CD4-positive, CD25-positive, alpha-beta regulatory T cell (primary cell): ENCODE measurements at regions not wholly inside any gene's neighbourhood (a gene's known extent, or its start where the extent isn't known, plus 50 kb on each side); places are given as distances from the start of the nearest gene placed in this dataset.

Source experiments
- ATAC-seq, 2 donors: fragments of 150-1000 bp; cut with Tn5 transposase; one replicate each; pipeline ENCODE4 v1.10.0; 2021; ENCODE audit warnings: low read depth in 2 of 2, moderate number of reproducible peaks in 2 of 2, moderate library complexity in 1 of 2
- DNase-seq, 3 donors: peaks; one replicate each; pipeline versions ENCODE4 v3.0.0 to v3.0.0-alpha.2; 2012 to 2022; ENCODE audit warnings: mixed read lengths in 1 of 3
- H3K27ac ChIP-seq: one replicate; pipeline ENCODE4 v1.7.0; 2013; ENCODE audit warnings: mild to moderate bottlenecking, low read length; ENCODE audit not compliant: insufficient read depth, poor library complexity, severe bottlenecking
- H3K27me3 ChIP-seq: one replicate; pipeline ENCODE4 v1.7.0; 2013; ENCODE audit warnings: low read length; ENCODE audit not compliant: control insufficient read depth, insufficient read depth
- H3K36me3 ChIP-seq: one replicate; pipeline ENCODE4 v1.7.0; 2013; ENCODE audit warnings: mild to moderate bottlenecking, low read length, moderate library complexity; ENCODE audit not compliant: control insufficient read depth, insufficient read depth
- H3K4me1 ChIP-seq: 2 replicates; pipeline ENCODE4 v1.7.0; 2013; ENCODE audit warnings: mild to moderate bottlenecking, low read length; ENCODE audit not compliant: insufficient read depth, control insufficient read depth, poor library complexity, severe bottlenecking
- H3K4me3 ChIP-seq: one replicate; pipeline ENCODE4 v1.7.0; 2013; ENCODE audit warnings: low read depth, mild to moderate bottlenecking, low read length, moderate library complexity
- H3K9me3 ChIP-seq, 2 experiments: 1 replicate in 1 of 2; 2 replicates in 1 of 2; pipeline ENCODE4 v1.7.0; 2013; ENCODE audit warnings: low read length in 2 of 2, mild to moderate bottlenecking in 1 of 2, moderate library complexity in 1 of 2; ENCODE audit not compliant: control insufficient read depth in 2 of 2
- H3K27ac Mint-ChIP-seq, 3 donors: one replicate each; pipeline ENCODE4 v1.8.0; 2020 to 2022; ENCODE audit warnings: mild to moderate bottlenecking in 3 of 3, mixed read lengths in 3 of 3, moderate library complexity in 2 of 3
- H3K27me3 Mint-ChIP-seq: one replicate; pipeline ENCODE4 v1.8.0; 2022; ENCODE audit warnings: mild to moderate bottlenecking, mixed read lengths
- H3K36me3 Mint-ChIP-seq: one replicate; pipeline ENCODE4 v1.8.0; 2020; ENCODE audit warnings: mixed read lengths
- H3K4me1 Mint-ChIP-seq, 4 donors: one replicate each; pipeline ENCODE4 v1.8.0; 2020 to 2022; ENCODE audit warnings: mixed read lengths in 4 of 4, mild to moderate bottlenecking in 1 of 4
- H3K4me3 Mint-ChIP-seq, 4 donors: one replicate each; pipeline ENCODE4 v1.8.0; 2020 to 2022; ENCODE audit warnings: mild to moderate bottlenecking in 4 of 4, mixed read lengths in 4 of 4, moderate library complexity in 3 of 4
- H3K9me3 Mint-ChIP-seq, 7 donors: one replicate each; pipeline ENCODE4 v1.8.0; 2020 to 2022; ENCODE audit warnings: mixed read lengths in 7 of 7, mild to moderate bottlenecking in 3 of 7, moderate library complexity in 2 of 7

GRCh38 chr10:129023082-129023481 lies 444.0 kb upstream of the MGMT start:
- no peak overlapping the region for H3K27ac Mint-ChIP-seq
- H3K9me3 Mint-ChIP-seq, result no peaks in the 10 kb centered on the region
- H3K4me1 ChIP-seq, result no peaks in the 10 kb centered on the region
- H3K4me1 Mint-ChIP-seq, result peaks cover 0 to 6% (median 3%) of the 10 kb centered on the region in 4 donors
- no peak for DNase-seq
- H3K4me3 Mint-ChIP-seq, result no peak overlapping the region
- H3K36me3 ChIP-seq, result no peaks in the 10 kb centered on the region
- peaks cover 6% of the 10 kb centered on the region for H3K27me3 Mint-ChIP-seq
- no peak overlapping the region for H3K27ac ChIP-seq
- H3K36me3 Mint-ChIP-seq, result no peaks in the 10 kb centered on the region
- H3K27me3 ChIP-seq, result no peaks in the 10 kb centered on the region
- no peaks in the 10 kb centered on the region for H3K9me3 ChIP-seq
- H3K4me3 ChIP-seq, result no peak overlapping the region
- no peak for ATAC-seq

DNA sequence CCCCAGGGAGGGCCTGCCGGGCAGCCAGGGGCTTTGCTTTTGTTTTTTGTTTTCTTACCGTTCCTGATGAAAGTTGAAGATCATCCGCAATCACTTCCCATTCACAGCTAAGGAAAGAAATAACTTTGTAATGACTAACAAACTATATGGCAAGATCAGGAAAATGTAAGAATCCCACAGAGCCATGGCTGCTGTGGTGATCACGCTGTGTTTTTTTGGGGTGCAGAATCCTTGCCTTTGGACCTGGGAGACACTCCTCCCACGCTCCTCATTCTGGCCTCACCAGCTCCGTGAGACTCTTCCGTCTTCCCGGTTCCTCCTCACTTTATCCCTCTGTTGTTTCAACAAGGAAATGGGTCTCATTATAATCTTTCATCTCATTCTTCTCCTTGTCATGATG lies 443.0 kb upstream of the MGMT start:
- Mint-ChIP-seq H3K4me3 (no peak overlapping the region), H3K4me1 (peaks cover 0 to 6% (median 3%) of the 10 kb centered on the region in 4 donors), H3K27me3 (peaks cover 6% of the 10 kb centered on the region), H3K27ac (no peak overlapping the region), H3K36me3 (no peaks in the 10 kb centered on the region), H3K9me3 (no peaks in the 10 kb centered on the region)
- Histone ChIP-seq H3K9me3 (no peaks in the 10 kb centered on the region), H3K36me3 (no peaks in the 10 kb centered on the region), H3K4me3 (no peak overlapping the region), H3K27me3 (no peaks in the 10 kb centered on the region), H3K4me1 (no peaks in the 10 kb centered on the region), H3K27ac (no peak overlapping the region)
- no peak for ATAC-seq
- no peak for DNase-seq

DNA sequence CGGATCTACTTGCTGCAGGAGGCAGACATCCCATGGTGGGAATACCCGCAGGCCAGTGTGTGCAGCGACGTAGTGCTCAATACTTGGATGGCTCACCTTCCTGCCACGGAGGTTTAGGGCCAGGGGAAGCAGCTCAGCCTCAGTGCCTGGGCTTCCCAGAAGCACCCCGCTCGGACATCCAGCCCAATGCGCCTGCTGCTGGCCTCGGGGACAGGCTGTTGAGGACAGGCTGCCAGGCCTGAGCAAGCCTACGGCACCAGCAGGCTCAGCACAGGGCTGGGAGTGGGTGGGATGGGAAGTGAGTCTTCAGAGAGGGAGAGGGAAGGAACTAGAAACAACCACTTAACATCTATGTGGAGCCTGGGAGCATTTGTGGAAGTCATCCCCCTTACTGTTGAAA lies 441.3 kb upstream of the MGMT start:
- DNase-seq, result no peak
- Histone ChIP-seq H3K9me3 (no peaks in the 10 kb centered on the region), H3K4me3 (no peak overlapping the region), H3K4me1 (no peaks in the 10 kb centered on the region), H3K36me3 (no peaks in the 10 kb centered on the region), H3K27ac (no peak overlapping the region), H3K27me3 (no peaks in the 10 kb centered on the region)
- H3K4me1 Mint-ChIP-seq, result peaks cover 0 to 6% (median 1%) of the 10 kb centered on the region in 4 donors
- no peak overlapping the region for H3K4me3 Mint-ChIP-seq
- H3K27me3 Mint-ChIP-seq, result peaks cover 6% of the 10 kb centered on the region
- no peaks in the 10 kb centered on the region for H3K9me3 Mint-ChIP-seq
- no peaks in the 10 kb centered on the region for H3K36me3 Mint-ChIP-seq
- no peak overlapping the region for H3K27ac Mint-ChIP-seq
- ATAC-seq, result no peak

DNA sequence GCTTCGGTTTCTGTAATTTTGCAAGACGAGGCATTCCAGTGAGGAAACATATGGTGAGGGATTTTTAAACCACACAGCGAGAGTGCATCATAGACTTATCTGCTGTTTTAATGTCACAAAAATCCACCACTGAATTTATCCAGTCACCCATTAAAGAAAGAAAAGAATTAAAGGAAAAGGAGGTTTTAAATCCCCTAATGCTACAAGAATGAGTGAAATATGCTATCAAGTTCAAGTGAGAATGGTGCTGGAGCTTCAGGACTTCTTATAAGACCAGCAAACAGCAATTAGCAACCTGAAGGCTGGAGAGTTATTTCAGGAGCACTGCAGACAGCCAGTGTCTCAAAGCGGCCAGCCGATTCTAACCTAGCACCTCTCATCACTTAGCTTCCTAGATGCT lies 439.1 kb upstream of the MGMT start:
- Mint-ChIP-seq H3K36me3 (no peaks in the 10 kb centered on the region), H3K4me3 (no peak overlapping the region), H3K4me1 (peaks cover 4 to 23% (median 16%) of the 10 kb centered on the region in 4 donors), H3K27me3 (no peaks in the 10 kb centered on the region), H3K9me3 (no peaks in the 10 kb centered on the region), H3K27ac (no peak overlapping the region)
- no peak for DNase-seq
- no peak for ATAC-seq
- Histone ChIP-seq H3K4me3 (no peak overlapping the region), H3K27me3 (no peaks in the 10 kb centered on the region), H3K4me1 (peaks cover 16% of the 10 kb centered on the region), H3K36me3 (no peaks in the 10 kb centered on the region), H3K9me3 (no peaks in the 10 kb centered on the region), H3K27ac (no peak overlapping the region)

DNA sequence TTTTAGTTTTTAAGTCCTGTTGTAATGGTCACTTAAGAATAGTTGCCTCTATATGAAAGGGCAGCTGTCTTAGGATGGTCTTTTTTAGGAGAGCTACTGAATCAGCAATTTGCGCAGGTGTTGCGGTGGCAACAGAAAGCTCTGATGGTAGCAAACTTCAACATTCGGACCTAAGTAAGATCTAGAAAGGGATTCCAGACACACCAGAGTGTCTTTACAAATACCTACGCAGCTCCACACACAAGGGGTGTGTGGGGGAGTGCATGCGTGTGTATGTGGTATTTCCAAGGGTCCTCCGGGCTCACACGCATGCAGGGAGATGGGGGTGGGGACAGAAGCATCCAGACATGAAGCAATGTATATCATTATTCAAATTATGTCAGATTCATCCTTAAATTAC lies 438.6 kb upstream of the MGMT start:
- Mint-ChIP-seq H3K9me3 (no peaks in the 10 kb centered on the region), H3K4me1 (peaks cover 4 to 28% (median 19%) of the 10 kb centered on the region in 4 donors), H3K27ac (no peak overlapping the region), H3K4me3 (no peak overlapping the region), H3K27me3 (no peaks in the 10 kb centered on the region), H3K36me3 (no peaks in the 10 kb centered on the region)
- no peak for DNase-seq
- Histone ChIP-seq H3K27ac (no peak overlapping the region), H3K4me1 (peaks cover 18% of the 10 kb centered on the region), H3K4me3 (no peak overlapping the region), H3K27me3 (no peaks in the 10 kb centered on the region), H3K9me3 (no peaks in the 10 kb centered on the region), H3K36me3 (no peaks in the 10 kb centered on the region)
- ATAC-seq, result no peak

GRCh38 chr10:129029051-129029450 lies 438.0 kb upstream of the MGMT start:
- Histone ChIP-seq H3K27me3 (no peaks in the 10 kb centered on the region), H3K4me1 (peaks cover 18% of the 10 kb centered on the region), H3K27ac (no peak overlapping the region), H3K9me3 (no peaks in the 10 kb centered on the region), H3K36me3 (no peaks in the 10 kb centered on the region), H3K4me3 (no peak overlapping the region)
- no peaks in the 10 kb centered on the region for H3K36me3 Mint-ChIP-seq
- no peaks in the 10 kb centered on the region for H3K9me3 Mint-ChIP-seq
- no peak overlapping the region for H3K27ac Mint-ChIP-seq
- DNase-seq, result no peak
- peaks cover 4 to 34% (median 25%) of the 10 kb centered on the region in 4 donors for H3K4me1 Mint-ChIP-seq
- no peak overlapping the region for H3K4me3 Mint-ChIP-seq
- H3K27me3 Mint-ChIP-seq, result no peaks in the 10 kb centered on the region
- ATAC-seq, result no peak

GRCh38 chr10:129029851-129030602 lies 437.0 kb upstream of the MGMT start:
- Mint-ChIP-seq H3K36me3 (no peaks in the 10 kb centered on the region), H3K27me3 (no peaks in the 10 kb centered on the region), H3K9me3 (no peaks in the 10 kb centered on the region), H3K4me1 (peaks cover 4 to 42% (median 29%) of the 10 kb centered on the region in 4 donors), H3K27ac (no peak overlapping the region), H3K4me3 (no peak overlapping the region)
- Histone ChIP-seq H3K4me1 (peaks cover 25% of the 10 kb centered on the region), H3K36me3 (no peaks in the 10 kb centered on the region), H3K9me3 (no peaks in the 10 kb centered on the region), H3K4me3 (no peak overlapping the region), H3K27me3 (no peaks in the 10 kb centered on the region), H3K27ac (no peak overlapping the region)
- ATAC-seq (no peak), DNase-seq (no peak)

DNA sequence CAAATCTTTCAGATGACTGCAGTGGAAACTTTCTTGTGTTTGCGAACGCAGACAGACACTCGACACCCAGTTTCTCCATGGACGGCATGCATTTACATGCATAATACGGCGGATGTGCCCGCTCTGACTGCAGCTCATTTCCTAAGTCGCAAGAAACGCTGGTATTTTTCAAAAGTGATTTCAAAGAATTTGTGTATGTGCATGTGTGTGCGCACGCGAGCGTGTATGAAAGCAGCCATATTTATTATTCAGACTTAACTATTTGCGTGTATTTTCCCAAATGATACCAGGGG lies 436.5 kb upstream of the MGMT start:
- Mint-ChIP-seq H3K27me3 (no peaks in the 10 kb centered on the region), H3K9me3 (no peaks in the 10 kb centered on the region), H3K4me1 (peaks cover 5 to 44% (median 31%) of the 10 kb centered on the region in 4 donors), H3K27ac (no peak overlapping the region), H3K4me3 (no peak overlapping the region), H3K36me3 (no peaks in the 10 kb centered on the region)
- DNase-seq (no peak), ATAC-seq (no peak)
- Histone ChIP-seq H3K9me3 (no peaks in the 10 kb centered on the region), H3K36me3 (no peaks in the 10 kb centered on the region), H3K27me3 (no peaks in the 10 kb centered on the region), H3K4me3 (no peak overlapping the region), H3K4me1 (peaks cover 30% of the 10 kb centered on the region), H3K27ac (no peak overlapping the region)
